22Rv1 (cell line): ENCODE measurements at regions not wholly inside any gene's neighbourhood (a gene's known extent, or its start where the extent isn't known, plus 50 kb on each side); places are given as distances from the start of the nearest gene placed in this dataset.

Source experiments
- H3K27ac ChIP-seq: fragments of 450-650 bp; 2 replicates; pipeline ENCODE4 v1.5.1; 2017
- CTCF ChIP-seq: fragments of 450-650 bp; IDR thresholded peaks from 2 replicates; pipeline ENCODE4 v1.5.1; 2017; ENCODE audit warnings: mild to moderate bottlenecking
- ZFX ChIP-seq: fragments of 450-650 bp; IDR thresholded peaks from 2 replicates; pipeline ENCODE4 v1.6.1; 2017; ENCODE audit warnings: antibody characterized with exemption, borderline replicate concordance

GRCh38 chr22:27676545-27677213 is 124.9 kb downstream of the MN1 start:
- H3K27ac ChIP-seq = no peak overlapping the region
- TF ChIP-seq CTCF (no peak), ZFX (no peak)

DNA sequence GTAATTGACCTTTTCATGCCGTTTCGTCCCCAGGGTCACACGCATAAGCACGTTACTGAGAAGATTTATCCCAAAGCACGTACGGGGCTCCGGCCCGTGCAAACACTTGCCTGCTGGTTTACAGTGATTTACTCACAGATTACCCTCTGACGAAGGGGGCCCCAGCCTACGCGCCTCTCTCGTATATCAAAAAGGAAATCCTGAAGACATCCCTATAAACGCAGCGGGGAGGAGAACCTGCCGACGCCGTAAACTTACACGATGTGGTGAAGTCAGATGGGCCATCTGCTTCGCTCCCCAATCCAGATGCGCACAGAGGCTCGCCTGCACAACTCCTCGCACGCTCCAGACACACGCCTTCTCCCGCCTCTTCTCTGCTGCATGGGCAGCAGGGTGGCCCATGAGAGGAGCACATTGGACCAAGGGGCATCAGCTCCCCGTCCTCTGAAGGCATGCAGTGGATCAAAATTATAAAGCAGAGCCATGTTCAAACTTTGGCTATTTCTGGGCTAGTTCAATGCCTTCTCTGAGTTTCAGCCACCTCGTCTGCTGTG is 123.6 kb downstream of the MN1 start:
- TF ChIP-seq ZFX (no peak), CTCF (no peak)
- H3K27ac ChIP-seq = no peak overlapping the region

DNA sequence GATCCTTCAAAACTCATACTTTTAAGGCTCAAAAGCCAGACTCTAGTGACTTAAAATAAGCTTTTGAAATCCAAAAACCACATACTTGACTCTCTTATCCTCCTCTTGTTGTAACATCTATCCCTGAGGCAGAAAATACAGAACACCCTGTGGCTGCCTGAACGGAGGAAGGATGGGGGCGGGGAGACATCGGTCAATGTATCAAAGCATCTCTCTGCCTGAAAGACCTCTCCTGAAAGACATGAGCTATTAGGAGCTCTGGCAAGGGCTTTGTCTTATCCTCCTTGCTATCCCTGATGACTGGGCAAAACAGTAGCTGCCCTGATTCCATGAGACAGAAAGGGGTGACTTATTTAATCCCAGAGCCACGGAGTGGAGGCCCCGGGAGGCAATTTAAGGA is 122.4 kb downstream of the MN1 start:
- no peak for TF ChIP-seq ZFX
- no peak for TF ChIP-seq CTCF
- H3K27ac ChIP-seq = no peak overlapping the region

DNA sequence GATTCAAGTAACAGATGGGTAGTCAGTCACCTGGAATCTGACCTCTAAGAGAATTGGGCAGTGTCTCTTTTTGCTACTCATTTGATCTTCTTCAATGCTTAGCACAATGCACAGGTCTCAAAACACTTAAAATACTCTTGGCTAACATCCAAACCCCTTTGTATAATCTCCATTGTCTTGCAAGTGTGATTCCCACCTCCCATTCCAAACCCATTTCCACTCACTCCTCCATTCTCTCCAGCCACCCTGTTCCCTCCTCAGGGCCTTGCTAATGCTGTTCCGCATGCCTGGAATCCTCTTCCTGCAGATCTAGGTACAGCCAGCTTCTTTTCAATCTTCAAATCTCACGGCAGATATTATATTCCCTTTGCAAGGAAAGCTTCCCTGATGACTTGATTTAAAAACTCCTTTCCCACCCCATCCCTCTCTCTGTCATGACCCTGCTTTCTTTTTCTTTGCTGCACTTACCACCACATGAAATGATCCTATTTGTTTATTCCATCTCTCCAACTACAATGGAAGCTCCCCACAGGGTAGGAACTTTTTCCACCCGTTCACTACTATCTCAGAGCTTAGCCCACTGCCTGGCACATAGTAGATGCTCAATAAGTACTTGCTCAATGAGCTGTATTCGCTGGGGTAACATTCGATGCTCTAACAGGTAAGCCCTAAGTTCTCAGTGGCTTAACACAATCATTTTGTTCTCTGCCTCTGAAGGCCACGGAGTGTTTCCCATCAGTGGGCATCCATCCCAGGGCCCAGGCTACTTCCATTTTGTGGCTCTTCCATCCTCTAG is 121.7 kb downstream of the MN1 start:
- TF ChIP-seq CTCF (no peak), ZFX (no peak)
- H3K27ac ChIP-seq = no peak overlapping the region

GRCh38 chr22:27680636-27681035 is 120.9 kb downstream of the MN1 start:
- no peak overlapping the region for H3K27ac ChIP-seq

DNA sequence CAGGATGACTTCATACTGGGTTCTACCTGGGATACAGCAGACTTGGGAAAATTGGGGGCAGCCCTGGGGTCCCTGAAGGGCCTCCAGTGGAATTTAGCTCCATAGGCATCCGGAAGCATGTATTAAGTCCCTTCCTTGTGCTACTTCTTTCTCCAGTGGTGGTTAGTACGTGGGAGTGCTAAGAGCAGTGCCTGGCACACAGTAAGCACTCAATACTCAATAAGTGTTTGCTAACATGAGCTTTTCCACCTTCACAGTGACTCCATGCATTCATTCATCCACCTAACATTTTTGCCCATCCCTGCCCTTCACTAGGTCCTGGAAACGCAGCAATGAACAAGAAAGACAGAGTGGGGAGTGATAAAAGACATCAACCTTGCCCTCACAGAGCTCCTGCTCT is 120.5 kb downstream of the MN1 start:
- H3K27ac ChIP-seq = no peak overlapping the region
- TF ChIP-seq ZFX = no peak
- TF ChIP-seq CTCF = no peak

More at GRCh38 chr22:27680636-27681035, 120.9 kb downstream of the MN1 start:
- TF ChIP-seq ZFX = no peak
- TF ChIP-seq CTCF = no peak

DNA sequence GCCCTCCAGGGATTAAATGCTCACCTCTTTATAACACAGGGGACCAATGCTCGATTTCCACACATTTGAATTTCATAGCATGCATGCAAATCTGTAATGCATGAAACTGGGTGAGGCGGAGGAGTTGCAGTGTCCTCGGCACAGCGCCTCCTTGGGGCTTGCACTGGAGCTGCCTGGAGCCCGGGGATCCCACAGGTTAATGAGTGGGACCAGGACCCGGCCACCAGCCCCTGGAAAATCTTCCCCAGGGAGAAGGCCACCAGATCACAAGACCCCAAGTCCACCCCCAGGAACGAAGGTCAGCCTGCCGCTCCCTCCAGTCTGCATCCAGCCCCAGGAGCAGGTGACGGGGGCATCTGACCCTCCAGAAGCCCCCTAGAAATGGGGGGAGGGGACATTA is 119.1 kb downstream of the MN1 start:
- TF ChIP-seq CTCF (peak; percentile 38), ZFX (no peak)
- no peak overlapping the region for H3K27ac ChIP-seq
